ENCODE measurements at regions not wholly inside any gene's neighbourhood (a gene's known extent, or its start where the extent isn't known, plus 50 kb on each side); places are given as distances from the start of the nearest gene placed in this dataset.

GRCh38 chr12:127680516-127680915, 586.5 kb upstream of the TMEM132C start:
- no peaks in the 10 kb centered on the region; a peak in 1 of 8 replicates for H3K36me3 ChIP-seq (ENCODE audit: control insufficient read depth in 2 of 4, insufficient read depth in 4 of 4, low read length in 3 of 4)
- H3K79me1 ChIP-seq (ENCODE audit: low read depth, low read length): no peaks in the 10 kb centered on the region
- no peak overlapping the region for H2AFZ ChIP-seq (ENCODE audit: low read length)
- ChIA-PET CTCF (ENCODE audit: partially characterized antibody) (interaction anchor here (0.7 kb wide), 1 partner anchor 262 kb away, joined by 3 read pairs; no protein-coding TSS in a partner anchor), POLR2A (ENCODE audit: partially characterized antibody) (no interaction called here)
- no peak for FAIRE-seq
- no peak overlapping the region for H3K14ac ChIP-seq (ENCODE audit: insufficient read length)
- H3K4me1 ChIP-seq (replicated peaks in 1 of 4; ENCODE audit: control insufficient read depth in 3 of 4, insufficient read depth in 4 of 4, low read length in 3 of 4): peaks cover 0 to 5% (median 0%) of the 10 kb centered on the region in 4 experiments; a peak in 2 of 7 replicates
- H2BK5ac ChIP-seq (ENCODE audit: low read depth, low read length): no peak overlapping the region
- H4K91ac ChIP-seq (replicated peaks; ENCODE audit: insufficient read length, low read length): no peak overlapping the region
- H3K9me3 ChIP-seq (ENCODE audit: insufficient read depth in 2 of 2, low read depth in 1 of 2, low read length in 1 of 2): peaks cover 3 to 4% of the 10 kb centered on the region in 2 experiments; a peak in 1 of 4 replicates
- H2BK12ac ChIP-seq (ENCODE audit: low read depth, low read length): no peak overlapping the region
- H3K4me3 ChIP-seq (ENCODE audit: extremely low read depth in 1 of 4, insufficient read depth in 2 of 4, low read depth in 3 of 4, low read length in 4 of 4): no peak overlapping the region
- no peaks in the 10 kb centered on the region for H3K23me2 ChIP-seq (ENCODE audit: low read depth, low read length)
- WGBS, 2 experiments (ENCODE audit: extremely low coverage in 1 of 2, insufficient coverage in 1 of 2, insufficient read length in 1 of 2, insufficient replicate concordance in 2 of 2, low coverage in 1 of 2, low lambda C conversion rate in 2 of 2, missing lambda C conversion rate in 1 of 2): 97% methylated on average over 5 of the region's 6 CpGs; no CpG with 5 or more reads in 1 of the 2 experiments
- H4K5ac ChIP-seq (ENCODE audit: insufficient read length, low read depth, low read length): no peak overlapping the region
- H3K4ac ChIP-seq (replicated peaks; ENCODE audit: insufficient read length, low read depth, low read length): no peak overlapping the region
- H3K56ac ChIP-seq (replicated peaks; ENCODE audit: insufficient read length, low read depth, low read length): no peak overlapping the region
- H2AK5ac ChIP-seq (ENCODE audit: low read depth, low read length): no peak overlapping the region
- no peak for DNase-seq (ENCODE audit: low read depth in 1 of 2, low spot score in 2 of 2)
- H2BK15ac ChIP-seq (ENCODE audit: low read length): no peak overlapping the region
- no peak overlapping the region for H4K8ac ChIP-seq (ENCODE audit: extremely low read depth, insufficient read depth, low read length)
- no peak overlapping the region for H3K9ac ChIP-seq (replicated peaks in 1 of 4; ENCODE audit: extremely low read depth in 1 of 4, low read depth in 3 of 4, low read length in 3 of 4)
- TF ChIP-seq CTCF (IDR thresholded peaks at IDR 0.05; ENCODE audit: control extremely low read depth in 1 of 3, insufficient read depth in 1 of 3, low read depth in 1 of 3, low read length in 3 of 3) (no peak), TBP (IDR thresholded peaks at IDR 0.05; ENCODE audit: low read depth, low read length) (no peak), ZNF274 (IDR thresholded peaks at IDR 0.05; ENCODE audit: borderline replicate concordance, extremely low read depth, low read length) (no peak), TAF1 (IDR thresholded peaks at IDR 0.05; ENCODE audit: low read depth, low read length) (no peak), NRF1 (IDR thresholded peaks at IDR 0.05; ENCODE audit: low read depth, low read length) (no peak)
- no peak overlapping the region for H3K4me2 ChIP-seq (ENCODE audit: insufficient read depth in 1 of 2, low read depth in 2 of 2, low read length in 2 of 2)
- no peak overlapping the region for H3K23ac ChIP-seq (ENCODE audit: insufficient read length)
- no peak overlapping the region for H3K27ac ChIP-seq (ENCODE audit: low read depth, low read length)
- no peak overlapping the region for H3K18ac ChIP-seq (ENCODE audit: extremely low read depth, low read length)
- no peaks in the 10 kb centered on the region for H3K27me3 ChIP-seq (replicated peaks in 1 of 4; ENCODE audit: control insufficient read depth in 3 of 4, extremely low read depth in 1 of 4, insufficient read depth in 3 of 4, low read length in 3 of 4)
- H3K79me2 ChIP-seq (ENCODE audit: control insufficient read depth in 1 of 2, insufficient read depth in 2 of 2, low read length in 2 of 2): no peaks in the 10 kb centered on the region
- no peak overlapping the region for H2BK120ac ChIP-seq (replicated peaks; ENCODE audit: low read depth, low read length)
- no peak overlapping the region for H2BK20ac ChIP-seq (ENCODE audit: low read length)
- no peaks in the 10 kb centered on the region for H4K20me1 ChIP-seq (replicated peaks in 1 of 2; ENCODE audit: control insufficient read depth in 1 of 2, insufficient read depth in 2 of 2, low read length in 2 of 2)
